Activated CD4-positive, alpha-beta T cell treated with anti-CD3 and anti-CD28 coated beads, Interleukin-2, amount 50 U/mL, for 48 hours (primary cell): ENCODE measurements at regions not wholly inside any gene's neighbourhood (a gene's known extent, or its start where the extent isn't known, plus 50 kb on each side); places are given as distances from the start of the nearest gene placed in this dataset.

ENCODE experiments used
- DNase-seq, 2 experiments: peaks; one replicate each; pipeline ENCODE4 v3.0.0-alpha.2; 2020

DNA sequence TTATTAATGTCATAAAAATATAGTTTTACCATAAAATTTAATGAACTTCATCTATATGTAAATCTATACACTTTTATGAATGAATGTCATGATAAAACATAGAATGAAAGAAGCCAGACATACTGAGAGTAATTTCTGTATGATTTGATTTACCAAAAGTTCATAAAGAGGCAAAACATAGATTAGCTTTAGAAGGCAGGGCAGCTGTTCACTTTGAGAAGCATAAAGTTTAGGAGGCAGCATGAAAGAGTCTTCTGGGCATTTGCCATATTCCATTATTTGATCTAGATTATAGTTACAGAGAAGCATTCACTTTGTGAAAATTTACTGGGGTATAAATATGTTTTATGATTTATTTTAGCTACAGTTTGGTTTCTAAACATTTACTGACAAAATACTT, 487.2 kb downstream of the ANKRD7 start:
- DNase-seq, result no peak

- DNase-seq, result no peak
Observed at GRCh38 chr7:118713039-118713438, 488.5 kb downstream of the ANKRD7 start.

GRCh38 chr7:118720632-118721031, 496.1 kb downstream of the ANKRD7 start:
- DNase-seq, result no peak

DNA sequence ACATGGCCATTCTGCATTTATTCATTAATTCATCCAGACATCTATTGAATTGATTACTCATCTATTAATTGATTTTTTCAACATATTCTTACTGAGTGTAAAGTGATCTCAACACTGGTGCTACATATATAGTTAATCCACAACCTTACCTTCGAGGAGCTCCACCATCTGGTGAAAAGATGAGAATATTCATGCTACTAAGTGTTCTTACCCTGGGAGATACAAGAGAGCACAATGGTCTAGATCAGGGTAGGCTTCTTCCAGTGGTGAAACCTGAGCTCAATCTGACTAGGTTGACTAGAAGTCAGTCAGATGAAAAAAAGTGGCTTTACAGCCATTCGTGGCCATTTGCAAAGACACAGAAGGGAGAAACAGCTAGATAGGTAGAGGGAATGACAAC, 507.4 kb downstream of the ANKRD7 start:
- DNase-seq, result no peak

- no peak for DNase-seq
Observed at GRCh38 chr7:118734541-118734940, 510.0 kb downstream of the ANKRD7 start.

GRCh38 chr7:118735441-118735840, 510.9 kb downstream of the ANKRD7 start:
- DNase-seq, result no peak

DNA sequence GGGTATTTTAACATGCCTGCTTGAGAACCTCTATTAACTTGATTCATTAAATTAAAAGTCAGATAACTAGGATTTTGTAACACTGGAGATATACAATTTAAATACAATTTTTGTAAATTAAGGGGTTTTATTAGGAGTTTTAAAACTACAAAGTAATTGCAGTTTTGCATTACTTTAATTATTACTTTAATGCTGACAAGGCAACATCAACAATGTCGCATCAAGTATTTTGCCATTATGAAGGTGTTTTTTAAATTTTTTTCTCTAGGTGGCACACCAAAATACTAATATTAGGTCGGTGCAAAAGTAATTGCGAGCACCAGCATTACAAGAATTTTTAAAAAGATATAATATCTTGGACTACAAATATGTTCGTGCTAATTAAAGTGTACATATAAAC, 513.4 kb downstream of the ANKRD7 start:
- no peak for DNase-seq

- DNase-seq, result no peak
Observed at GRCh38 chr7:118745927-118746326, 521.4 kb downstream of the ANKRD7 start.

- DNase-seq, result no peak
Observed at GRCh38 chr7:118747473-118747872, 523.0 kb downstream of the ANKRD7 start.

- no peak for DNase-seq
Observed at GRCh38 chr7:118753479-118753878, 529.0 kb downstream of the ANKRD7 start.

GRCh38 chr7:118754608-118755007, 530.1 kb downstream of the ANKRD7 start:
- DNase-seq, result no peak

DNA sequence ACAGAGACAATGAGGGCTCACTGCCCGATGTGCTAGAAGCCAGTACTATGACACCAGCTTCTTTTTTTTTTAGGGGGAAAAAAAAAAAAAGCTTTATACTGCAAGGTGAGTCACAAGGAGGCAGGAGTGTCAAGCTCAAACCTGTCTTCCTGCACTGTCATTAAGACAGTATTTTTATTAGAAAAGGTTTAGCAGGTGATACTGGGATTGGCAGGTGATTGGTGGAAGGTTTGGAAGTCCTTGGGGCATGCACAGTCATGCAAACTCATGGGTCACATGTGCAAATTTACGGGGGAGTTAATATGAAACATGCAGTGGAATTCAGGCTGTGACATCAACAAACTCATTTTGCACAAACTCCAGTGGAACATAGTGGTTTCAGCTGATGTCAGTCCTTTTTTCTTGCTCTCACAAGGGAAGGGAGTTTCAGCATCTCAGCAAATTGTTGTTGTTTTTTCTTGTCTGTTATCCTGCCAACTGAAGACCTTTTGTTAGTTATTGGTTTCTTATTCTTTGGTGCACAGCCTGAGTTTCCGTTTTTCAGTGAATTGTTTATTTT, 530.6 kb downstream of the ANKRD7 start:
- no peak for DNase-seq

- no peak for DNase-seq
Observed at GRCh38 chr7:118757066-118757465, 532.6 kb downstream of the ANKRD7 start.

DNA sequence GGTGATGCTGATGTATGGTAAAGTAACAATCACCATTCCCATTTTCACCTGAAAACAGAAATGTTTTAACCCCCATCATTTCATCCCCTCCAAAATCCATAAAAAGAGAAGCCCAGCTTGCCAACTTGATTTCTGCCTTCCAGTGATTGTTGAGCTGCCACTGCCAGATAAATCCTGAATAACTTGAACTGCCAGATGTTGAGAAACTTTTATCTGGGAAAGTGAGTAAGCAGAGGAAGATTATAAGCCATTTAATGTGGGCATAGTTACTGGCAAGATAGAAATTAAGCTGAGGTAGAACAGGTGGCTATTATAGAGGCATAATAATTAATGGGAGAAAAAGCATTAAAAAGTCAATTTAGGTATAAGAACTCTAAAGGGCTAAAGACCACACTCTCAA, 534.1 kb downstream of the ANKRD7 start:
- DNase-seq, result no peak

DNA sequence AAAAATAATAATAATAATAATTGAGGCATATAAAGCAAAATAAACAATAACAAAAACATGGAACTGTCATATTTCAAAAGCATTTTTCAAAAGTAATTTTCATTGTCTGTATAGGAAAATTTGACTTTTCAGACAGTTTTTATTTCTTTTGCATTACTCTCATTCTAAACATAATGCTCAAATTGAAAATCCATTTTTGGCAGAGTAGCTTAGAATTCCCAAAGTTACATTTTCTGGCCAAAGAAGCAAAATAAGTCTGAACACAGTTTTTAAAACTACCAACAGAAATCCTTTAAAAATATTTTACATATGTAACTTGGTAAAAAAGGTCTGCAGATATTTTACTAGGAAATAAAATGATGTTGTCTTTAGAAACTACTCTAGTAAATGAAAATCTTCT, 535.4 kb downstream of the ANKRD7 start:
- no peak for DNase-seq

DNA sequence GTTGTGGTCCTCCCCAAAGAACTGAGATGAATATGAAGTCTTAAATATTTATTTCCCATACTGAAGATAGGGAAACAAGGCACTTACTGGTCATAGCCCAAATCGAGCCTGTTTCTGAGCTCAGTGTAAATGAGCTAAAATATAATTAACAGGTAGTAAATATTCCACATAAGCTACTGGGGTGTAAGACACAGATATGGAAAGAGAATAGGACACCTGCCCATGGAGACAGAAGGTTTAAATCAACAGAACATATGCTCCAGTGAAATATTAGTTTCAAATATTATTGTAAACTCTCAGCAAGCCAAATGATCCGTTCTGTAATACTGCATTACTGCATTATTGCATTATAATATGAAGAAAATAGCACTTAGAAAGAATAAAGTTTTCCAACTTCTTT, 537.9 kb downstream of the ANKRD7 start:
- DNase-seq, result no peak

DNA sequence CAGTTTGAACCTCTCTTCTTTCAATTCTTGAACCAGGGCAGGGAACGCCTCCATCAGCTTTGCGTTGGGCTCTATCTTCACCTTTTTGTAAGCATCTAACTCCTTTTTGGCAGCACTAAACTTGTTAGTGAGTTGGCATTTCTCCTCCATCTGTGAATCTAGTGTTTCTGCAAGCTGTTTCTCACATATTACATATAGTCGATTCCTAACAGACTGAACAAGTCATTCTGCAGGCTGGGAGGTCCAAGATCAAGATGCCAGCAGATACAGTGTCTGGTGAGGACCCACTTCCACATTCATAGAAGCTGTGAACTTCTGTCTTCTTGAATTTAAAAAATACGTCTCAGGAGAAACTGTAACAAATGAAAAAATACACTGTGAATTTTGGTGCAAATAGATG, 539.7 kb downstream of the ANKRD7 start:
- no peak for DNase-seq

GRCh38 chr7:118771672-118772071, 547.2 kb downstream of the ANKRD7 start:
- DNase-seq, result no peak

DNA sequence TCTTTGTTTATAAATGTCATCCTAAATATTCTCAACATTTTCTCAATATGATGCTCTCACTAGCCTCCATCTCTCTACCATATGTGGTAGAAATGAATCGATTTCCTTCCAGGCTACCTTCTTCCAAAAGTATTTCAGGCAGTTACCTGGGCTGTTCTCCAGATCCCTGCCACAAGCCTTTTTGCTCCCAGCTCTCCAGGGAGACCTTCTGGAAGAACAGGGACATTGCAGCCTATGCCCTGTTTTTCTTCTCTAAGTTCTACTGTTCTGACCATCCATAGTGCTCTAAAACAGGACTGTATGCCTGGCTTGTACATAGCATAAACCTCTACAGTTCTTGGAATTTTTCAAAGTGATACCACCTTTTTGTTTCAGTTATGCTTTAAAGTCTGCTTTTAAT, 552.8 kb downstream of the ANKRD7 start:
- no peak for DNase-seq

GRCh38 chr7:118792682-118793081, 568.2 kb downstream of the ANKRD7 start:
- DNase-seq, result no peak

DNA sequence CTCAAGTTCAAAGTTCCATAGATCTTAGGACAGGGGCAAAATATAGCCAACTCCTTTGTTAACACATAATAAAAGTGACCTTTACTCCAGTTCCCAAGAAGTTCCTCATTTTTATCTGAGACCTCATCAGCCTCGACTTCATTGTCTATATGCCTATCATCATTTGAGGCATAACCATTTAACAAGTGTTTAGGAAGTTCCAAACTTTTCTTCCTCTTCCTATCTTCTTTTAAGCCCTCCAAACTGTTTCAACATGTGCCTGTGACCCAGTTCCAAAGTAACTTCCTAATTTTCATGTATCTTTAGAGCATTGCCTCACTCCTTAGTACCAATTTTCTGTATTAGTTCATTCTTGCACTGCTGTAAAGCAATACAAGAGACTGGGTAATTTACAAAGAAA, 569.1 kb downstream of the ANKRD7 start:
- no peak for DNase-seq

DNA sequence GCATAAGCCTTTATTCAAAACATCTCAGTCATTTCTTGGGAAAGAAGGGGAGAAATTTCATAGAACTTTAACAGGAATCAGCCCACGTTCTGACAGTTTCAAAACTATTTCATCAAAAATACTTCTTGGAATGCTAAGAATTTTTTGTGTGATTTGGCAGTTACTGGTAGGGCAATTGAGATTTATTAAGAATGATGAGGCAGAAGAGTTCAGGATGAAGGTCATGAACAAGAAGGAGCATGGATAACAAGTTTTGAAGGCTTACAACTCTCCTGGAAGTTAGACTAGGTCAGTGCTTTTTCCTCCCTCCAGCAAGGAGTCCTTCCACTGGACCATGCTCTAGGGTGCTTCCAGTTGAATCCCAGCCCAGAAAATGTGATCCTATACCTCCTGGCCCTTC, 569.9 kb downstream of the ANKRD7 start:
- no peak for DNase-seq

DNA sequence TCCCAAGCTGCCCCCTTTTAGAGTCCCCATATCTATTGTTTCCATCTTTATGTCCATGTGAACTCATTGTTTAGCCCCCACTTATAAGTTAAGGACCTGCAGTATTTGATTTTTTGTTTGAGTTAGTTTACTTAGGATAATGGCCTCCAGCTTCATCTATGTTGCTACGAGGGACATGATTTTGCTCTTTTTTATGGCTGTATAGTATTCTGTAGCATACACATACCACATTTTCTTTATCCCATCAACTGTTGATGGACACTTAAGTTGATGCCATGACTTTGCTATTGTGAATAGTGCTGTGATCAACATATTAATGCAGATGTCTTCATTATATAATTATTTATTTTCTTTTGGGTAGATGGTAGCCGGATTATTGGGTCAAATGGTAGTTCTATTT, 576.9 kb downstream of the ANKRD7 start:
- DNase-seq, result no peak

DNA sequence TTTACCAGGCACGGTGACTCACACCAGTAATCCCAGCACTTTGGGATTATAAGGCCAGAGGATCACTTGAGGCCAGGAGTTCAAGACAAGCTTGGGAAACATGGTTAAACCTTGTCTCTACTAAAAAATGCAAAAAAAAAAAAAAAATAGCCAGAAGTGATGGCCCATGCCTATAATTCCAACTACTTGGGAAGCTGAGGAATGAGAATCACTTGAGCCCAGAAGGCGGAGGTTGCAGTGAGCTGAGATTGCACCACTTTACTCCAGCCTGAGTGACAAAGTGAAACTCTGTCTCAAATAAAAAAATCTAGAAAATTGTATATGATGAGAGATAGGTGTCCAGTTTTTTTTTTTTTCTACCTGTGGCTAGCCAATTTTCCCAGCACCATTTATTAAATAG, 578.2 kb downstream of the ANKRD7 start:
- DNase-seq, result no peak

- no peak for DNase-seq
Observed at GRCh38 chr7:118826246-118826645, 601.7 kb downstream of the ANKRD7 start.

DNA sequence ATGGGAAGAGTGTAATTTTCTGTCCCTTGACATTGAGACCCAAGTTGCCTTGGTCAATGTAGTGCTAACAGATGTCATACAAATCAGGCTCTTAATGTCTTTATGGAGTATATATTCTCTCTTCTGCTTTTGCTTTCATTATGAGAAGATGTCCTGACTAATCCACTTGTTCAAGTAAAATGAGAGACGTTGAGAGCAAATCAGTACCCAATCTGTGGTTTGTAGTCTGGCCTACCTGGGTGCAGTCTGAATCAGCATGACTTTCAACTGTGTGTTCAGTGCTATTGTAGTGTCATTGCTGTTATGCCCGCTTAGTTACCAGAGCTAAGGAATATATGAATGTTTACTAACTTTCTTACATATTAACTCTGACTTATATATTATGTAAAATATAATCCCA, 612.4 kb downstream of the ANKRD7 start:
- DNase-seq, result no peak
